ENCODE measurements at regions not wholly inside any gene's neighbourhood (a gene's known extent, or its start where the extent isn't known, plus 50 kb on each side); places are given as distances from the start of the nearest gene placed in this dataset.
A peak's percentile ranks its signal among the peaks of the same experiment; 100 is the strongest.
"Not testable (repeated sequence)": the region's sequence is repeated elsewhere in the genome, so short reads cannot be mapped to it uniquely, and the experiment has no call there.

- DNase-seq (ENCODE audit: low read depth, low spot score): no peak
Observed at GRCh38 chr7:47092336-47092735, 489.6 kb downstream of the TNS3 start.

GRCh38 chr7:47091141-47091540 lies 490.8 kb downstream of the TNS3 start:
- no peak for DNase-seq (ENCODE audit: low read depth, low spot score)

GRCh38 chr7:47089461-47089860 lies 492.4 kb downstream of the TNS3 start:
- DNase-seq (ENCODE audit: low read depth, low spot score): no peak

- no peak for DNase-seq (ENCODE audit: low read depth, low spot score)
Observed at GRCh38 chr7:47089068-47089417, 492.9 kb downstream of the TNS3 start.

- peak; percentile 22 for DNase-seq (ENCODE audit: low read depth, low spot score)
Observed at GRCh38 chr7:47088329-47089067, 493.4 kb downstream of the TNS3 start.

- no peak for DNase-seq (ENCODE audit: low read depth, low spot score)
Observed at GRCh38 chr7:47087866-47088265, 494.0 kb downstream of the TNS3 start.

GRCh38 chr7:47085491-47086275 lies 496.2 kb downstream of the TNS3 start:
- no peak for DNase-seq (ENCODE audit: low read depth, low spot score)

GRCh38 chr7:47083476-47084250 lies 498.2 kb downstream of the TNS3 start:
- DNase-seq (ENCODE audit: low read depth, low spot score): no peak

- DNase-seq (ENCODE audit: low read depth, low spot score): no peak
Observed at GRCh38 chr7:47080816-47081215, 501.1 kb downstream of the TNS3 start.

GRCh38 chr7:47078241-47078640 lies 503.7 kb downstream of the TNS3 start:
- no peak for DNase-seq (ENCODE audit: low read depth, low spot score)

GRCh38 chr7:47074702-47075153 lies 507.2 kb downstream of the TNS3 start:
- DNase-seq (ENCODE audit: low read depth, low spot score): no peak

GRCh38 chr7:47073284-47073683 lies 508.6 kb downstream of the TNS3 start:
- DNase-seq (ENCODE audit: low read depth, low spot score): no peak

- DNase-seq (ENCODE audit: low read depth, low spot score): no peak
Observed at GRCh38 chr7:47071866-47072265, 510.0 kb downstream of the TNS3 start.

GRCh38 chr7:47069385-47070076 lies 512.4 kb downstream of the TNS3 start:
- no peak for DNase-seq (ENCODE audit: low read depth, low spot score)

GRCh38 chr7:47066976-47067614 lies 514.8 kb downstream of the TNS3 start:
- no peak for DNase-seq (ENCODE audit: low read depth, low spot score)

GRCh38 chr7:47056731-47057130 lies 525.2 kb downstream of the TNS3 start:
- DNase-seq (ENCODE audit: low read depth, low spot score): no peak

GRCh38 chr7:47052541-47053208 lies 529.2 kb downstream of the TNS3 start:
- not testable (repeated sequence) for DNase-seq (ENCODE audit: low read depth, low spot score)

GRCh38 chr7:47049234-47049774 lies 532.6 kb downstream of the TNS3 start:
- DNase-seq (ENCODE audit: low read depth, low spot score): no peak

- DNase-seq (ENCODE audit: low read depth, low spot score): no peak
Observed at GRCh38 chr7:47047384-47047783, 534.5 kb downstream of the TNS3 start.

GRCh38 chr7:47046949-47047348 lies 535.0 kb downstream of the TNS3 start:
- DNase-seq (ENCODE audit: low read depth, low spot score): no peak

Data from pulmonary artery endothelial cell (primary cell).